ENCODE measurements at regions not wholly inside any gene's neighbourhood (a gene's known extent, or its start where the extent isn't known, plus 50 kb on each side); places are given as distances from the start of the nearest gene placed in this dataset.

- Histone ChIP-seq H3F3A (ENCODE audit: insufficient read depth, low read depth) (no peaks in the 10 kb centered on the region), H3K27ac (no peak overlapping the region), H3K9me2 (ENCODE audit: insufficient read depth) (no peaks in the 10 kb centered on the region), H3K4me1 (replicated peaks; ENCODE audit: insufficient read depth) (no peaks in the 10 kb centered on the region), H3K79me2 (ENCODE audit: low read depth) (no peaks in the 10 kb centered on the region), H3K9me3 (ENCODE audit: insufficient read depth, low read depth) (no peaks in the 10 kb centered on the region), H2AFZ (0 out of 2 replicates have a peak overlapping the region, but pooled peaks have one; percentile 33), H3K36me3 (ENCODE audit: low read depth) (no peaks in the 10 kb centered on the region), H3K4me2 (no peak overlapping the region), H4K20me1 (ENCODE audit: insufficient read depth) (no peaks in the 10 kb centered on the region), H3K27me3 (ENCODE audit: insufficient read depth, low read depth) (peaks cover 36% of the 10 kb centered on the region), H3K4me3 (no peak overlapping the region)
- TF ChIP-seq EZH2 (IDR thresholded peaks at IDR 0.05; ENCODE audit: low read depth): no peak
- TF ChIP-seq, protein P1, sequence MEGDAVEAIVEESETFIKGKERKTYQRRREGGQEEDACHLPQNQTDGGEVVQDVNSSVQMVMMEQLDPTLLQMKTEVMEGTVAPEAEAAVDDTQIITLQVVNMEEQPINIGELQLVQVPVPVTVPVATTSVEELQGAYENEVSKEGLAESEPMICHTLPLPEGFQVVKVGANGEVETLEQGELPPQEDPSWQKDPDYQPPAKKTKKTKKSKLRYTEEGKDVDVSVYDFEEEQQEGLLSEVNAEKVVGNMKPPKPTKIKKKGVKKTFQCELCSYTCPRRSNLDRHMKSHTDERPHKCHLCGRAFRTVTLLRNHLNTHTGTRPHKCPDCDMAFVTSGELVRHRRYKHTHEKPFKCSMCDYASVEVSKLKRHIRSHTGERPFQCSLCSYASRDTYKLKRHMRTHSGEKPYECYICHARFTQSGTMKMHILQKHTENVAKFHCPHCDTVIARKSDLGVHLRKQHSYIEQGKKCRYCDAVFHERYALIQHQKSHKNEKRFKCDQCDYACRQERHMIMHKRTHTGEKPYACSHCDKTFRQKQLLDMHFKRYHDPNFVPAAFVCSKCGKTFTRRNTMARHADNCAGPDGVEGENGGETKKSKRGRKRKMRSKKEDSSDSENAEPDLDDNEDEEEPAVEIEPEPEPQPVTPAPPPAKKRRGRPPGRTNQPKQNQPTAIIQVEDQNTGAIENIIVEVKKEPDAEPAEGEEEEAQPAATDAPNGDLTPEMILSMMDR (conservative IDR thresholded peaks at IDR 0.05): no peak
- intact Hi-C loops (cut with micrococcal nuclease; ENCODE audit: unreplicated experiment): no loop called here
- BruUV-seq (replicated peaks): no TSS peak
- ChIA-PET POLR2A (ENCODE audit: unreplicated experiment) (no interaction called here), CTCF (no interaction called here)
- DNase-seq: no peak
Measured at GRCh38 chr2:104975371-104975770, 62.5 kb upstream of the MRPS9 start.

GRCh38 chr2:104975851-104976250 is 62.0 kb upstream of the MRPS9 start:
- CTCF ChIA-PET: no interaction called here

GRCh38 chr2:104976603-104977120 is 61.2 kb upstream of the MRPS9 start:
- H3K4me2 ChIP-seq: no peak overlapping the region

More at GRCh38 chr2:104975851-104976250, 62.0 kb upstream of the MRPS9 start:
- TF ChIP-seq, protein P1 (conservative IDR thresholded peaks at IDR 0.05): no peak
- no peak for TF ChIP-seq EZH2 (IDR thresholded peaks at IDR 0.05; ENCODE audit: low read depth)
- Histone ChIP-seq H3K79me2 (ENCODE audit: low read depth) (no peaks in the 10 kb centered on the region), H3K27me3 (ENCODE audit: insufficient read depth, low read depth) (peaks cover 40% of the 10 kb centered on the region), H4K20me1 (ENCODE audit: insufficient read depth) (no peaks in the 10 kb centered on the region), H3K36me3 (ENCODE audit: low read depth) (no peaks in the 10 kb centered on the region), H2AFZ (no peak overlapping the region), H3K27ac (no peak overlapping the region), H3K9me2 (ENCODE audit: insufficient read depth) (no peaks in the 10 kb centered on the region), H3K4me2 (no peak overlapping the region), H3K4me3 (no peak overlapping the region), H3K4me1 (replicated peaks; ENCODE audit: insufficient read depth) (no peaks in the 10 kb centered on the region), H3F3A (ENCODE audit: insufficient read depth, low read depth) (no peaks in the 10 kb centered on the region), H3K9me3 (ENCODE audit: insufficient read depth, low read depth) (no peaks in the 10 kb centered on the region)
- DNase-seq: no peak
- no TSS peak for BruUV-seq (replicated peaks)
- intact Hi-C loops (cut with micrococcal nuclease; ENCODE audit: unreplicated experiment): no loop called here
- POLR2A ChIA-PET (ENCODE audit: unreplicated experiment): no interaction called here

More at GRCh38 chr2:104976603-104977120, 61.2 kb upstream of the MRPS9 start:
- no peak for TF ChIP-seq EZH2 (IDR thresholded peaks at IDR 0.05; ENCODE audit: low read depth)
- TF ChIP-seq, protein P1 (conservative IDR thresholded peaks at IDR 0.05): no peak; the same call in 1 of the 2 replicates
- H3K79me2 ChIP-seq (ENCODE audit: low read depth): no peaks in the 10 kb centered on the region
- no peaks in the 10 kb centered on the region for H4K20me1 ChIP-seq (ENCODE audit: insufficient read depth)
- H3K27me3 ChIP-seq (ENCODE audit: insufficient read depth, low read depth): peaks cover 48% of the 10 kb centered on the region
- H3K4me1 ChIP-seq (replicated peaks; ENCODE audit: insufficient read depth): no peaks in the 10 kb centered on the region
- H3K9me3 ChIP-seq (ENCODE audit: insufficient read depth, low read depth): no peaks in the 10 kb centered on the region
- H3K9me2 ChIP-seq (ENCODE audit: insufficient read depth): no peaks in the 10 kb centered on the region
- CTCF ChIA-PET: no interaction called here
- POLR2A ChIA-PET (ENCODE audit: unreplicated experiment): no interaction called here
- no peak for DNase-seq
- BruUV-seq (replicated peaks): no TSS peak
- no peaks in the 10 kb centered on the region for H3F3A ChIP-seq (ENCODE audit: insufficient read depth, low read depth)
- no peaks in the 10 kb centered on the region for H3K36me3 ChIP-seq (ENCODE audit: low read depth)
- H3K4me3 ChIP-seq: no peak overlapping the region
- no peak overlapping the region for H2AFZ ChIP-seq
- intact Hi-C loops (cut with micrococcal nuclease; ENCODE audit: unreplicated experiment): no loop called here
- H3K27ac ChIP-seq: no peak overlapping the region

All from PC-9 (cell line).